ENCODE measurements at regions not wholly inside any gene's neighbourhood (a gene's known extent, or its start where the extent isn't known, plus 50 kb on each side); places are given as distances from the start of the nearest gene placed in this dataset.

DNA sequence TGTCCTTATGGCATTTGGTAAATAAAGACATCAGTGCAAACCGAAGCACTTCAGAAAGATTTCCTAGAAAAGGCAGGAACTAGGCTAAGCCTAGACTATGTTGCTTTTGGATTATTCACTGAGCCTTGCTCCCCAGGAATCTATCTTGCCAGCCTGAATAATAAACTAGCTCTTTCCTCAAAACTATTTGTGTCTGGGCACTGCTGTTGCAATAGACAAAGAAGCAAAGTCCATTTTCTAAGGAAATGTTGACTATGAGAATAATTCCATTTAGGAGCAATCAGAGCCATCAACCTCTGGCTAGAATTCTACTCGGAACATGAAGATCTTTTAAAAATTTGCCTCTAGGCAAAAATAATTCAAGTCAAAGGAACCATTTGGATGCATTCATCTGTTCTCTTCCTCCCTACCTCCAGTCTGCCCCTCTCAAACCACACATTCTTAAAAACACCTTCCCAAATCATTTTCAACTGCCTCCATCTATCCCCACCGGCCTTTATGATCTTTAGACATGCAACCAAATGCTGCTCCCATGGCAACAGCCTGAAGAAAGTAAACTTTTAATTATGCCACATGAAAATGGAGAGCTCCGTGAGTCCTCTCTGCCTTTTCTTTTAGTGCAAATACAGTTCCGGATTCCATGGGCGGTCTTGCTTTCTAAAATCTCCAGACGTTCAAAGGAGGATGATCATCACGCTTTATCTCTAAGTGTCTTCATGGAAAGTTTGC lies 61.5 kb upstream of the FZD10 start (continued):
- TF ChIP-seq SP2 (IDR thresholded peaks at IDR 0.05; ENCODE audit: low read length) = no peak
- TF ChIP-seq NRF1 (IDR thresholded peaks at IDR 0.05; ENCODE audit: low read depth, low read length) = no peak
- no peak for TF ChIP-seq SP1 (IDR thresholded peaks at IDR 0.05; ENCODE audit: low read depth, low read length)
- no peak for TF ChIP-seq GTF2F1 (IDR thresholded peaks at IDR 0.05; ENCODE audit: borderline replicate concordance, low read depth, low read length)
- TF ChIP-seq, protein P1, sequence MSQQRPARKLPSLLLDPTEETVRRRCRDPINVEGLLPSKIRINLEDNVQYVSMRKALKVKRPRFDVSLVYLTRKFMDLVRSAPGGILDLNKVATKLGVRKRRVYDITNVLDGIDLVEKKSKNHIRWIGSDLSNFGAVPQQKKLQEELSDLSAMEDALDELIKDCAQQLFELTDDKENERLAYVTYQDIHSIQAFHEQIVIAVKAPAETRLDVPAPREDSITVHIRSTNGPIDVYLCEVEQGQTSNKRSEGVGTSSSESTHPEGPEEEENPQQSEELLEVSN (IDR thresholded peaks at IDR 0.05) = no peak
- TF ChIP-seq SAP30 (IDR thresholded peaks at IDR 0.05; ENCODE audit: insufficient read depth, insufficient replicate concordance, low read length) = no peak
- no peak for TF ChIP-seq EGR1 (IDR thresholded peaks at IDR 0.05; ENCODE audit: borderline replicate concordance, low read depth, low read length)
- TF ChIP-seq, protein P2, sequence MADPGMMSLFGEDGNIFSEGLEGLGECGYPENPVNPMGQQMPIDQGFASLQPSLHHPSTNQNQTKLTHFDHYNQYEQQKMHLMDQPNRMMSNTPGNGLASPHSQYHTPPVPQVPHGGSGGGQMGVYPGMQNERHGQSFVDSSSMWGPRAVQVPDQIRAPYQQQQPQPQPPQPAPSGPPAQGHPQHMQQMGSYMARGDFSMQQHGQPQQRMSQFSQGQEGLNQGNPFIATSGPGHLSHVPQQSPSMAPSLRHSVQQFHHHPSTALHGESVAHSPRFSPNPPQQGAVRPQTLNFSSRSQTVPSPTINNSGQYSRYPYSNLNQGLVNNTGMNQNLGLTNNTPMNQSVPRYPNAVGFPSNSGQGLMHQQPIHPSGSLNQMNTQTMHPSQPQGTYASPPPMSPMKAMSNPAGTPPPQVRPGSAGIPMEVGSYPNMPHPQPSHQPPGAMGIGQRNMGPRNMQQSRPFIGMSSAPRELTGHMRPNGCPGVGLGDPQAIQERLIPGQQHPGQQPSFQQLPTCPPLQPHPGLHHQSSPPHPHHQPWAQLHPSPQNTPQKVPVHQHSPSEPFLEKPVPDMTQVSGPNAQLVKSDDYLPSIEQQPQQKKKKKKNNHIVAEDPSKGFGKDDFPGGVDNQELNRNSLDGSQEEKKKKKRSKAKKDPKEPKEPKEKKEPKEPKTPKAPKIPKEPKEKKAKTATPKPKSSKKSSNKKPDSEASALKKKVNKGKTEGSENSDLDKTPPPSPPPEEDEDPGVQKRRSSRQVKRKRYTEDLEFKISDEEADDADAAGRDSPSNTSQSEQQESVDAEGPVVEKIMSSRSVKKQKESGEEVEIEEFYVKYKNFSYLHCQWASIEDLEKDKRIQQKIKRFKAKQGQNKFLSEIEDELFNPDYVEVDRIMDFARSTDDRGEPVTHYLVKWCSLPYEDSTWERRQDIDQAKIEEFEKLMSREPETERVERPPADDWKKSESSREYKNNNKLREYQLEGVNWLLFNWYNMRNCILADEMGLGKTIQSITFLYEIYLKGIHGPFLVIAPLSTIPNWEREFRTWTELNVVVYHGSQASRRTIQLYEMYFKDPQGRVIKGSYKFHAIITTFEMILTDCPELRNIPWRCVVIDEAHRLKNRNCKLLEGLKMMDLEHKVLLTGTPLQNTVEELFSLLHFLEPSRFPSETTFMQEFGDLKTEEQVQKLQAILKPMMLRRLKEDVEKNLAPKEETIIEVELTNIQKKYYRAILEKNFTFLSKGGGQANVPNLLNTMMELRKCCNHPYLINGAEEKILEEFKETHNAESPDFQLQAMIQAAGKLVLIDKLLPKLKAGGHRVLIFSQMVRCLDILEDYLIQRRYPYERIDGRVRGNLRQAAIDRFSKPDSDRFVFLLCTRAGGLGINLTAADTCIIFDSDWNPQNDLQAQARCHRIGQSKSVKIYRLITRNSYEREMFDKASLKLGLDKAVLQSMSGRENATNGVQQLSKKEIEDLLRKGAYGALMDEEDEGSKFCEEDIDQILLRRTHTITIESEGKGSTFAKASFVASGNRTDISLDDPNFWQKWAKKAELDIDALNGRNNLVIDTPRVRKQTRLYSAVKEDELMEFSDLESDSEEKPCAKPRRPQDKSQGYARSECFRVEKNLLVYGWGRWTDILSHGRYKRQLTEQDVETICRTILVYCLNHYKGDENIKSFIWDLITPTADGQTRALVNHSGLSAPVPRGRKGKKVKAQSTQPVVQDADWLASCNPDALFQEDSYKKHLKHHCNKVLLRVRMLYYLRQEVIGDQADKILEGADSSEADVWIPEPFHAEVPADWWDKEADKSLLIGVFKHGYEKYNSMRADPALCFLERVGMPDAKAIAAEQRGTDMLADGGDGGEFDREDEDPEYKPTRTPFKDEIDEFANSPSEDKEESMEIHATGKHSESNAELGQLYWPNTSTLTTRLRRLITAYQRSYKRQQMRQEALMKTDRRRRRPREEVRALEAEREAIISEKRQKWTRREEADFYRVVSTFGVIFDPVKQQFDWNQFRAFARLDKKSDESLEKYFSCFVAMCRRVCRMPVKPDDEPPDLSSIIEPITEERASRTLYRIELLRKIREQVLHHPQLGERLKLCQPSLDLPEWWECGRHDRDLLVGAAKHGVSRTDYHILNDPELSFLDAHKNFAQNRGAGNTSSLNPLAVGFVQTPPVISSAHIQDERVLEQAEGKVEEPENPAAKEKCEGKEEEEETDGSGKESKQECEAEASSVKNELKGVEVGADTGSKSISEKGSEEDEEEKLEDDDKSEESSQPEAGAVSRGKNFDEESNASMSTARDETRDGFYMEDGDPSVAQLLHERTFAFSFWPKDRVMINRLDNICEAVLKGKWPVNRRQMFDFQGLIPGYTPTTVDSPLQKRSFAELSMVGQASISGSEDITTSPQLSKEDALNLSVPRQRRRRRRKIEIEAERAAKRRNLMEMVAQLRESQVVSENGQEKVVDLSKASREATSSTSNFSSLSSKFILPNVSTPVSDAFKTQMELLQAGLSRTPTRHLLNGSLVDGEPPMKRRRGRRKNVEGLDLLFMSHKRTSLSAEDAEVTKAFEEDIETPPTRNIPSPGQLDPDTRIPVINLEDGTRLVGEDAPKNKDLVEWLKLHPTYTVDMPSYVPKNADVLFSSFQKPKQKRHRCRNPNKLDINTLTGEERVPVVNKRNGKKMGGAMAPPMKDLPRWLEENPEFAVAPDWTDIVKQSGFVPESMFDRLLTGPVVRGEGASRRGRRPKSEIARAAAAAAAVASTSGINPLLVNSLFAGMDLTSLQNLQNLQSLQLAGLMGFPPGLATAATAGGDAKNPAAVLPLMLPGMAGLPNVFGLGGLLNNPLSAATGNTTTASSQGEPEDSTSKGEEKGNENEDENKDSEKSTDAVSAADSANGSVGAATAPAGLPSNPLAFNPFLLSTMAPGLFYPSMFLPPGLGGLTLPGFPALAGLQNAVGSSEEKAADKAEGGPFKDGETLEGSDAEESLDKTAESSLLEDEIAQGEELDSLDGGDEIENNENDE (IDR thresholded peaks at IDR 0.05; ENCODE audit: insufficient replicate concordance, low read length) = no peak
- no peak for TF ChIP-seq ASH2L (IDR thresholded peaks at IDR 0.05; ENCODE audit: low read length)

All from H1 (cell line).